NCI-H1092 (cell line): ENCODE measurements at regions not wholly inside any gene's neighbourhood (a gene's known extent, or its start where the extent isn't known, plus 50 kb on each side); places are given as distances from the start of the nearest gene placed in this dataset.

Experiments used
- DNase-seq: peaks from one replicate; lab custom pipeline; 2025; lab: John Stamatoyannopoulos, UW

- DNase-seq: no peak
Measured at GRCh38 chr2:222797871-222798270, 63.0 kb upstream of the ACSL3 start.

GRCh38 chr2:222798528-222798927 lies 62.3 kb upstream of the ACSL3 start:
- DNase-seq: no peak

GRCh38 chr2:222799262-222799918 lies 61.4 kb upstream of the ACSL3 start:
- no peak for DNase-seq

GRCh38 chr2:222802514-222803196 lies 58.2 kb upstream of the ACSL3 start:
- no peak for DNase-seq

GRCh38 chr2:222804351-222804750 lies 56.5 kb upstream of the ACSL3 start:
- DNase-seq: no peak

GRCh38 chr2:222805591-222806304 lies 55.1 kb upstream of the ACSL3 start:
- no peak for DNase-seq

- DNase-seq: no peak
Measured at GRCh38 chr2:222806526-222807137, 54.2 kb upstream of the ACSL3 start.

GRCh38 chr2:222807431-222807830 lies 53.4 kb upstream of the ACSL3 start:
- DNase-seq: no peak

- no peak for DNase-seq
Measured at GRCh38 chr2:222809582-222809981, 51.3 kb upstream of the ACSL3 start.

GRCh38 chr2:222810044-222810443 lies 50.8 kb upstream of the ACSL3 start:
- no peak for DNase-seq
